SU-DHL-6 (cell line): ENCODE measurements at regions not wholly inside any gene's neighbourhood (a gene's known extent, or its start where the extent isn't known, plus 50 kb on each side); places are given as distances from the start of the nearest gene placed in this dataset.

ENCODE experiments used
- EZH2phosphoT487 ChIP-seq: fragments of 200-600 bp; sonication (generic), shearing (Covaris generic); conservative IDR thresholded peaks from 2 replicates; pipeline ENCODE4 v1.6.1; 2018; ENCODE audit warnings: mild to moderate bottlenecking, antibody characterized with exemption, low read length, moderate library complexity, mixed read lengths
- TF ChIP-seq, protein P1 (sequence below): fragments of 200-600 bp; sonication (generic); IDR thresholded peaks from one replicate; pipeline ENCODE4 v1.5.1; 2017; ENCODE audit warnings: antibody characterized with exemption, mild to moderate bottlenecking, low read length, moderate library complexity; ENCODE audit not compliant: insufficient read depth, poor library complexity, severe bottlenecking

DNA sequence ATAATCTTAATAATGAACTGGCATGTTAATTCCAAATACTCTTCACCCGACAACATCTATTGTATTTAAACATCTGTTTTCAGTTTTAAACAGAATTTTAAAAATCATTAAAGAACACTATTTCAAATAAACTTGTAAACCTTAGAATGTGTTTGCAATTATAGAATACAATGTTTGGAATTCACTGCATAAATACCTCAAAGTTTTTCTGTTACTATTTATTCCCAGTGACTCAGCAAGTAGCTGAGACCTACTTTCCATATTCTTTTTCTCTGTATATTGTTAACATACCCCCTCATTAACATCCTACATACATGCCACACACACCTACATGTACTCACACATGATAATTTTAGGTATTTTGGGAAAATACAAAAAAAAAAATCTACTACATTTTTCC is 1134.3 kb downstream of the SLITRK1 start:
- TF ChIP-seq, protein P1, sequence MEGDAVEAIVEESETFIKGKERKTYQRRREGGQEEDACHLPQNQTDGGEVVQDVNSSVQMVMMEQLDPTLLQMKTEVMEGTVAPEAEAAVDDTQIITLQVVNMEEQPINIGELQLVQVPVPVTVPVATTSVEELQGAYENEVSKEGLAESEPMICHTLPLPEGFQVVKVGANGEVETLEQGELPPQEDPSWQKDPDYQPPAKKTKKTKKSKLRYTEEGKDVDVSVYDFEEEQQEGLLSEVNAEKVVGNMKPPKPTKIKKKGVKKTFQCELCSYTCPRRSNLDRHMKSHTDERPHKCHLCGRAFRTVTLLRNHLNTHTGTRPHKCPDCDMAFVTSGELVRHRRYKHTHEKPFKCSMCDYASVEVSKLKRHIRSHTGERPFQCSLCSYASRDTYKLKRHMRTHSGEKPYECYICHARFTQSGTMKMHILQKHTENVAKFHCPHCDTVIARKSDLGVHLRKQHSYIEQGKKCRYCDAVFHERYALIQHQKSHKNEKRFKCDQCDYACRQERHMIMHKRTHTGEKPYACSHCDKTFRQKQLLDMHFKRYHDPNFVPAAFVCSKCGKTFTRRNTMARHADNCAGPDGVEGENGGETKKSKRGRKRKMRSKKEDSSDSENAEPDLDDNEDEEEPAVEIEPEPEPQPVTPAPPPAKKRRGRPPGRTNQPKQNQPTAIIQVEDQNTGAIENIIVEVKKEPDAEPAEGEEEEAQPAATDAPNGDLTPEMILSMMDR, result no peak
- TF ChIP-seq EZH2phosphoT487, result no peak
